GM18498 (cell line): ENCODE measurements at regions not wholly inside any gene's neighbourhood (a gene's known extent, or its start where the extent isn't known, plus 50 kb on each side); places are given as distances from the start of the nearest gene placed in this dataset.

Source experiments
- ATAC-seq: cut with Tn5 transposase; IDR thresholded peaks from one replicate; pipeline ENCODE4 v1.9.1; 2021; ENCODE audit warnings: mild to moderate bottlenecking, moderate library complexity; ENCODE audit not compliant: unreplicated experiment

GRCh38 chr3:174639970-174640369 is 219.2 kb upstream of the NAALADL2 start:
- no peak for ATAC-seq

- no peak for ATAC-seq
Observed at GRCh38 chr3:174640932-174641331, 218.2 kb upstream of the NAALADL2 start.

GRCh38 chr3:174644287-174644686 is 214.8 kb upstream of the NAALADL2 start:
- ATAC-seq, result no peak

- ATAC-seq, result no peak
Observed at GRCh38 chr3:174651951-174652350, 207.2 kb upstream of the NAALADL2 start.

GRCh38 chr3:174659511-174659910 is 199.6 kb upstream of the NAALADL2 start:
- no peak for ATAC-seq

- ATAC-seq, result no peak
Observed at GRCh38 chr3:174662653-174663052, 196.5 kb upstream of the NAALADL2 start.

GRCh38 chr3:174667386-174667785 is 191.7 kb upstream of the NAALADL2 start:
- ATAC-seq, result no peak

GRCh38 chr3:174675406-174675805 is 183.7 kb upstream of the NAALADL2 start:
- no peak for ATAC-seq

GRCh38 chr3:174681784-174682183 is 177.3 kb upstream of the NAALADL2 start:
- no peak for ATAC-seq

GRCh38 chr3:174685796-174686195 is 173.3 kb upstream of the NAALADL2 start:
- no peak for ATAC-seq

- ATAC-seq, result no peak
Observed at GRCh38 chr3:174697310-174697709, 161.8 kb upstream of the NAALADL2 start.

GRCh38 chr3:174700736-174701135 is 158.4 kb upstream of the NAALADL2 start:
- ATAC-seq, result no peak

- no peak for ATAC-seq
Observed at GRCh38 chr3:174710612-174711011, 148.5 kb upstream of the NAALADL2 start.

GRCh38 chr3:174715386-174715785 is 143.7 kb upstream of the NAALADL2 start:
- no peak for ATAC-seq

GRCh38 chr3:174716956-174717505 is 142.1 kb upstream of the NAALADL2 start:
- no peak for ATAC-seq

- ATAC-seq, result no peak
Observed at GRCh38 chr3:174720717-174721116, 138.4 kb upstream of the NAALADL2 start.

GRCh38 chr3:174725303-174725702 is 133.8 kb upstream of the NAALADL2 start:
- no peak for ATAC-seq

- ATAC-seq, result no peak
Observed at GRCh38 chr3:174737966-174738365, 121.2 kb upstream of the NAALADL2 start.

GRCh38 chr3:174749143-174749542 is 110.0 kb upstream of the NAALADL2 start:
- no peak for ATAC-seq

GRCh38 chr3:174755833-174756829 is 103.0 kb upstream of the NAALADL2 start:
- no peak for ATAC-seq

- no peak for ATAC-seq
Observed at GRCh38 chr3:174758943-174759342, 100.2 kb upstream of the NAALADL2 start.

- ATAC-seq, result no peak
Observed at GRCh38 chr3:174767406-174767805, 91.7 kb upstream of the NAALADL2 start.
